Smooth muscle cell (in vitro differentiated cells): ENCODE measurements at regions not wholly inside any gene's neighbourhood (a gene's known extent, or its start where the extent isn't known, plus 50 kb on each side); places are given as distances from the start of the nearest gene placed in this dataset.

Experiments used
- DNase-seq: peaks from one replicate; lab custom pipeline; 2025; ENCODE audit not compliant: unreplicated experiment; lab: John Stamatoyannopoulos, UW
- H2AFZ ChIP-seq: fragments of 200-600 bp; sonication (generic); 2 replicates; pipeline ENCODE4 v1.6.0; 2016; ENCODE audit warnings: antibody characterized with exemption, low read depth, mild to moderate bottlenecking
- H3F3A ChIP-seq: fragments of 200-600 bp; sonication (generic); 2 replicates; pipeline ENCODE4 v1.6.0; 2017; ENCODE audit warnings: antibody characterized with exemption, low read depth
- H3K27ac ChIP-seq: fragments of 200-600 bp; sonication (generic); 2 replicates; pipeline ENCODE4 v1.5.1; 2016; ENCODE audit warnings: low read depth, mild to moderate bottlenecking
- H3K27me3 ChIP-seq: fragments of 200-600 bp; sonication (generic); 2 replicates; pipeline ENCODE4 v1.6.1; 2016; ENCODE audit warnings: low read depth, mild to moderate bottlenecking
- H3K36me3 ChIP-seq: fragments of 200-600 bp; sonication (generic); 2 replicates; pipeline ENCODE4 v1.5.1; 2016; ENCODE audit warnings: low read depth
- H3K4me1 ChIP-seq: fragments of 200-600 bp; sonication (generic); 2 replicates; pipeline ENCODE4 v1.5.1; 2016; ENCODE audit warnings: low read depth
- H3K4me2 ChIP-seq: fragments of 200-600 bp; sonication (generic); 2 replicates; pipeline ENCODE4 v1.6.0; 2016; ENCODE audit warnings: mild to moderate bottlenecking
- H3K4me3 ChIP-seq: fragments of 200-600 bp; sonication (generic); 2 replicates; pipeline ENCODE4 v1.5.1; 2016; ENCODE audit warnings: mild to moderate bottlenecking
- H3K79me2 ChIP-seq: fragments of 200-600 bp; sonication (generic); 2 replicates; pipeline ENCODE4 v1.6.0; 2016; ENCODE audit warnings: low read depth, mild to moderate bottlenecking
- H3K9ac ChIP-seq: fragments of 200-600 bp; sonication (generic); 2 replicates; pipeline ENCODE4 v1.6.0; 2016; ENCODE audit warnings: low read depth
- H3K9me3 ChIP-seq: fragments of 200-600 bp; sonication (generic); replicated peaks from 2 replicates; pipeline ENCODE4 v1.5.1; 2016; ENCODE audit warnings: low read depth
- H4K20me1 ChIP-seq: fragments of 200-600 bp; sonication (generic); 2 replicates; pipeline ENCODE4 v1.6.0; 2016; ENCODE audit warnings: low read depth
- CTCF ChIP-seq: fragments of 200-600 bp; sonication (generic); IDR thresholded peaks from 2 replicates; pipeline ENCODE4 v1.5.1; 2017; ENCODE audit warnings: borderline replicate concordance, mild to moderate bottlenecking, antibody characterized with exemption; ENCODE audit not compliant: insufficient read depth, poor library complexity, severe bottlenecking
- WGBS: methylation state at CpG from one replicate; pipeline ENCODE4 v1.1.7; 2016; ENCODE audit warnings: low lambda C conversion rate; 5-methylcytosine and 5-hydroxymethylcytosine counted together

- Histone ChIP-seq H4K20me1 (no peaks in the 10 kb centered on the region), H3K9me3 (no peaks in the 10 kb centered on the region), H2AFZ (no peak overlapping the region), H3K4me3 (no peak overlapping the region), H3K27ac (no peak overlapping the region), H3K79me2 (no peaks in the 10 kb centered on the region), H3K27me3 (peaks cover 5% of the 10 kb centered on the region), H3K36me3 (no peaks in the 10 kb centered on the region), H3K9ac (no peak overlapping the region), H3K4me2 (no peak overlapping the region), H3F3A (no peaks in the 10 kb centered on the region), H3K4me1 (no peaks in the 10 kb centered on the region)
- TF ChIP-seq CTCF = no peak
- 82% methylated on average over 2 of the region's 2 CpGs for WGBS
- no peak for DNase-seq
Observed at GRCh38 chr5:61918611-61919010, 387.4 kb upstream of the KIF2A start.

GRCh38 chr5:61919920-61920319 lies 386.1 kb upstream of the KIF2A start:
- no peak overlapping the region for H3K27ac ChIP-seq
- H4K20me1 ChIP-seq = no peaks in the 10 kb centered on the region
- no peaks in the 10 kb centered on the region for H3K79me2 ChIP-seq
- no peak for TF ChIP-seq CTCF
- no peaks in the 10 kb centered on the region for H3K4me1 ChIP-seq
- no peaks in the 10 kb centered on the region for H3K9me3 ChIP-seq
- H3K36me3 ChIP-seq = no peaks in the 10 kb centered on the region
- no peak overlapping the region for H3K9ac ChIP-seq
- no peak overlapping the region for H3K4me3 ChIP-seq
- H3K4me2 ChIP-seq = no peak overlapping the region
- H2AFZ ChIP-seq = no peak overlapping the region
- no peak for DNase-seq
- WGBS = 74% methylated on average over 6 of the region's 6 CpGs
- H3F3A ChIP-seq = no peaks in the 10 kb centered on the region
- H3K27me3 ChIP-seq = peaks cover 9% of the 10 kb centered on the region

GRCh38 chr5:61924251-61924650 lies 381.8 kb upstream of the KIF2A start:
- TF ChIP-seq CTCF = no peak
- Histone ChIP-seq H3K27ac (no peak overlapping the region), H3K4me1 (no peaks in the 10 kb centered on the region), H3K9ac (no peak overlapping the region), H3K79me2 (no peaks in the 10 kb centered on the region), H3K9me3 (no peaks in the 10 kb centered on the region), H3K4me2 (no peak overlapping the region), H4K20me1 (no peaks in the 10 kb centered on the region), H2AFZ (no peak overlapping the region), H3K4me3 (no peak overlapping the region), H3K27me3 (peaks cover 6% of the 10 kb centered on the region), H3F3A (no peaks in the 10 kb centered on the region), H3K36me3 (no peaks in the 10 kb centered on the region)
- WGBS = 80% methylated on average over 1 of the region's 1 CpG
- DNase-seq = no peak

GRCh38 chr5:61926911-61927310 lies 379.1 kb upstream of the KIF2A start:
- Histone ChIP-seq H3K9ac (no peak overlapping the region), H3K79me2 (no peaks in the 10 kb centered on the region), H4K20me1 (no peaks in the 10 kb centered on the region), H3K4me1 (no peaks in the 10 kb centered on the region), H3K4me2 (no peak overlapping the region), H3K36me3 (no peaks in the 10 kb centered on the region), H2AFZ (no peak overlapping the region), H3F3A (no peaks in the 10 kb centered on the region), H3K9me3 (no peaks in the 10 kb centered on the region), H3K27ac (no peak overlapping the region), H3K4me3 (no peak overlapping the region), H3K27me3 (peaks cover 6% of the 10 kb centered on the region)
- DNase-seq = no peak
- TF ChIP-seq CTCF = no peak
